HG02973 (cell line): ENCODE measurements at regions not wholly inside any gene's neighbourhood (a gene's known extent, or its start where the extent isn't known, plus 50 kb on each side); places are given as distances from the start of the nearest gene placed in this dataset.
"Not testable (repeated sequence)": the region's sequence is repeated elsewhere in the genome, so short reads cannot be mapped to it uniquely, and the experiment has no call there.

Source experiments
- ATAC-seq: cut with Tn5 transposase; IDR thresholded peaks from one replicate; pipeline ENCODE4 v1.9.1; 2021; ENCODE audit warnings: moderate library complexity; ENCODE audit not compliant: unreplicated experiment

- ATAC-seq: no peak
Observed at GRCh38 chr5:147075187-147075586, 159.6 kb upstream of the STK32A start.

GRCh38 chr5:147080391-147080790 is 154.4 kb upstream of the STK32A start:
- ATAC-seq: no peak

GRCh38 chr5:147081311-147081764 is 153.5 kb upstream of the STK32A start:
- no peak for ATAC-seq

- no peak for ATAC-seq
Observed at GRCh38 chr5:147084702-147085101, 150.1 kb upstream of the STK32A start.

GRCh38 chr5:147085409-147085808 is 149.4 kb upstream of the STK32A start:
- no peak for ATAC-seq

- no peak for ATAC-seq
Observed at GRCh38 chr5:147092044-147092443, 142.8 kb upstream of the STK32A start.

GRCh38 chr5:147093138-147093537 is 141.7 kb upstream of the STK32A start:
- ATAC-seq: no peak

- no peak for ATAC-seq
Observed at GRCh38 chr5:147095740-147096139, 139.1 kb upstream of the STK32A start.

GRCh38 chr5:147098233-147098790 is 136.5 kb upstream of the STK32A start:
- ATAC-seq: peak; percentile 49

- ATAC-seq: no peak
Observed at GRCh38 chr5:147101659-147102369, 133.0 kb upstream of the STK32A start.

GRCh38 chr5:147112899-147113298 is 121.9 kb upstream of the STK32A start:
- ATAC-seq: no peak

- ATAC-seq: no peak
Observed at GRCh38 chr5:147113967-147114366, 120.9 kb upstream of the STK32A start.

GRCh38 chr5:147139759-147140158 is 95.1 kb upstream of the STK32A start:
- not testable (repeated sequence) for ATAC-seq

- no peak for ATAC-seq
Observed at GRCh38 chr5:147140558-147140957, 94.3 kb upstream of the STK32A start.

- ATAC-seq: not testable (repeated sequence)
Observed at GRCh38 chr5:147141580-147141979, 93.2 kb upstream of the STK32A start.

- no peak for ATAC-seq
Observed at GRCh38 chr5:147143215-147143614, 91.6 kb upstream of the STK32A start.

GRCh38 chr5:147145328-147145727 is 89.5 kb upstream of the STK32A start:
- no peak for ATAC-seq

- ATAC-seq: no peak
Observed at GRCh38 chr5:147148715-147149114, 86.1 kb upstream of the STK32A start.

- no peak for ATAC-seq
Observed at GRCh38 chr5:147152086-147152485, 82.7 kb upstream of the STK32A start.

- ATAC-seq: no peak
Observed at GRCh38 chr5:147154809-147155208, 80.0 kb upstream of the STK32A start.

GRCh38 chr5:147156012-147156411 is 78.8 kb upstream of the STK32A start:
- ATAC-seq: no peak

- no peak for ATAC-seq
Observed at GRCh38 chr5:147160902-147161700, 73.7 kb upstream of the STK32A start.
